HG03520 (cell line): ENCODE measurements at regions not wholly inside any gene's neighbourhood (a gene's known extent, or its start where the extent isn't known, plus 50 kb on each side); places are given as distances from the start of the nearest gene placed in this dataset.

Experiments used
- ATAC-seq: cut with Tn5 transposase; IDR thresholded peaks from one replicate; pipeline ENCODE4 v1.9.1; 2021; ENCODE audit warnings: mild to moderate bottlenecking, moderate library complexity; ENCODE audit not compliant: unreplicated experiment

DNA sequence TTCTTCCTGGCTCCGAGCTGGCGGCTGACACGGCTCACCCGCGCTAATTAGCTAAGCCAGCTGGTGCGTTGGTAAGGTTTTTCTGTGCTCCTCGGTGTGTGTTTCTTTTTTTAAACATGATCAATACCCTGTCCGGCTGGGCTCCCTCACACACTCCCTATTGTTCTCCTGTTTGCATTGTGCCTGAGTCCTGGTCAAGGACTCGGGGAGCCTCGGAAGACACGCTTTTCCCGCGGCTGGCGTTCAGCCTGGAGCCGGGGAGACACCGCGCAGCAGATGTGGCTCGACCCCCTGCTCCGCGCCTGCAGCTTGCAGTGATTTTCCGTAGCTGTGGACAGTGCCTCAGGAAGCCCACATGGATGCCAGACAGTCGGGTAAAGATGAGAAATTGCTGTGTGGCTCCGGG, 454.9 kb upstream of the CADM1 start:
- ATAC-seq, result no peak

DNA sequence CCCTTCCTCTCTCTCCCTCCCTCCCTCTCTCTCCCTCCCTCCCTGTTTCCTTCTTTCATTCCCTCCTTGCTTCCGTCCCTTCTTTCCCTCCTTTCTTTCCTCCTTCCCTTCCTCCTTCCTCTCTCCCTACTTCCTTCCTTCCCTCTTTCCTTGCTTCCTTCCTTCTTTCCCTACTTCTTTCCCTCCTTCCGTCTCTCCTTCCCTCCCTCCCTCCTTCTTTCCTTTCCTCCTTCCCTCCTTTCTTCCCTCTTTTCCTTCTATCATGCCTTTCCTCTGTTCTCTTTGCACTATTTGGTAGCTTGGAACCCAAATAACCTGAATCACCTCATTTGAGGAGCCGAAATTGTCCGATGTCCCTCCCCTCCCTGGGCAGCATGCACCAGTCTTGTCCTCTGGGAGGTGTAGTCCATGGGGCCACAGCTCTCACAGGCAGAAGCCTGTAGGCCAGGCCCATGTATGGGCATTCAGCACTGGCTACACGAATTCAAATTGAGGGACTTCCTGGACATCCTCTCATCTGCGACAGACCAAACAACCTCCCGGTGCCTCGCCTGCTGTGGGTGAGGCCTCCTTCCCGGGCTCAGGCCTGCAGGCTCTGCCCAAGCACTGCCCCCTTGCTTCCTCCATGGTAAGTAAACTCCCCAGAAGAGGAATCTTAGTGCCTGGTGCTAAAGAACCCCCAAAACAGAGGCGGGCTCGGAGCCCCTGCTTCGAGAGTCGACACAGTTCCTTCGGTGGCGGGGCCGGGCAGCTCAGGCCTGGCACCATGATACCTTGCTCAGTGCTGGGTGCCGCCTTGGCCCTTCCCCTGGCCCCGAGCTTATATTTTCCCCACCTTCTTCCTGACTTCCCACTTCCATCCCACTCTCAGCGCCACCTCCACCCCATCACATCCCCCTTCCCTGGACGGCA, 454.1 kb upstream of the CADM1 start:
- ATAC-seq, result no peak

DNA sequence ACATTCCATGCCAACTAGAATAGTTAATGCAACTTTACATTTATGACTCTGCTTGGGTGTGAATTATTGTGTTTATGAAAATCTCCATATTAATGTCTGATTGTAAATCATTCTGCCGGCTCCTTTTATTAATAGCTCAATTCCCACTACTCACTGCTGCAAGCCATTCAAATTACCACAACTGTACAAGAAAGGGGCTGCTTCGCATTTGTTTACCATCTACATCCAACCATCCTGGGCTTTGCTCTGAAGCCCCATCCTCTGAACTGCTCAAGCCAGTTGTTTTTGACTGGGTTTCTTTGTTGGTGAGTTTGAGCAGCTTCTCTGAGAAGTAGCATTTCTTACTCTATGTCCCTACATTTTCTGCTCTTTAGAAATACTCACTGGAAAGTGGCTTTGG, 451.6 kb upstream of the CADM1 start:
- no peak for ATAC-seq

DNA sequence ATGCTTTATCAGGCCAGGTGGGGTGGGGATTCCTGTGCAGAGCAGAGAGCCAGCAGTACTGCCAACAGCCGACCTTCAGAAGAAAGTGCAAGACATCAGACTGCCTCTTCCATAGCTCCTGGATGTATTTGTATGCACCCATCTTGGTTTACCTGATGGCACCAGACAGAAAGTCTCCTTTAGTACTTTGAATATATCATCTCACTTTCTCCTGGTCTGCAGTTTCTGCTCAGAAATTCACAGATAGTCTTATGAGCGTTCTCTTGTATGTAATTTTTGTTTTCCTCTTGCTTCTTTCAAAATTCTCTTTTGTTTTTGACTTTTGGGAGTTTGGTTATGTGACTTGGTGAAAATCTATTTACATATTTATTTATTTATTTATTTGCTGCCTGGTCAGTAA, 446.4 kb upstream of the CADM1 start:
- no peak for ATAC-seq

DNA sequence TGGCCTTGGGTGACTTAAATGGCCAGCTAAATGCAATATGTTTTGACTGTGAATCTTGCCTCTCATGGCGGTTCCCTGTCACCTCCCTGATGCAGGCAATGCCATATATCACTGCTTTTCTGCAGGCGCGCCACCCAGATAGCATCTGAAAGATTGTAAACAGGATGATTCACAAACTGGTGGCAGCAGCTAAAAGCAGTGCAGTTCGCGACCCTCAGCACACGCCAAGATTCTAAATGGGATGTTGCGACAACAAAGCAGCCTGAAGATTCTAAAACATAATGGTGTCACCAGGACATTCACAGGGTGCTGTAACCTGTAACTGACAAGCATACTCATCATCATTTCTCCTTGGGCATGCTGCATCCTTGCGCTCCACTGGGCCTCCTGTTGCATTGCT, 440.4 kb upstream of the CADM1 start:
- ATAC-seq, result no peak

DNA sequence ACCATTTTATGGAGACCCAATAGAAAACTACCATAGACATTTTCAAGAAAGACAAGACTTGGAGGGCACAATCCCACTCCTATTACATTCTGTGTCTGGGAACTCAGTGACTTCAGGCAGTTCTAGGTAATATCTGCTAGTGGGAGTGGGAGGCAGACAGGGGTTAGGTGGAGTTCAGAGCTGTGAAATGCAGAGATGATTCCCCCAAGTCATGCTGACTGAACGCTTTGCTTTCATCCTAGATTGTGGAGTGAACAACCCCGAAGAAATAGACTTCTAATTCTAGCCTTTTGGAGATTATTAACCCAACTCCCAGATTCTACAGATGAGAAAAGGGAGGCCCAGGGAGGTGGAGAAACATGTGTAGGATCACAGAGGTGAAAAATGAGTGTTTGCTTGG, 437.8 kb upstream of the CADM1 start:
- ATAC-seq, result no peak

DNA sequence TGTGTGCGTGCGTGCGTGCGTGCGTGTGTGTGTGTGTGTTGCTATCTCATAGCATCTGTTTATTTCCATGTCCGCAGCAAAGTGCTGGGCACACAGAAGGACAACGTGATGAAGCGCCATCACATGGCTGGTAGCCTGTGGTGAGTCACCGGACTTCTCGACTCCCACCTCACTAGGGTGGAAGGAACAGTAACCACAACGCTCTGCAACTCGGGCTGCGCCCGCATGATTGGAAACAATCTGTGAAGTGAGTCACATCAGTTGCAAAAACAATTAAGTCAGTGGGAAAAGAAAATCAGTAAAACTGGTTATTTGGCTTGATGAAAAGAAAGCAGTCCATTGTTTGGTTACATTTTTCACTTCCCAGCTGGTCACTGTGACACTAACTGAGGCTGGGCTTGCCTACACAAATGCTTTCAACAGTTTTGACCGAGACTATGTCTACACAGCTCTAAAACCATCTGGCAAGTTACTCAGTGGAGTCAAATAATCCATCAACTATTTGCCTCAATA, 437.3 kb upstream of the CADM1 start:
- ATAC-seq, result no peak

DNA sequence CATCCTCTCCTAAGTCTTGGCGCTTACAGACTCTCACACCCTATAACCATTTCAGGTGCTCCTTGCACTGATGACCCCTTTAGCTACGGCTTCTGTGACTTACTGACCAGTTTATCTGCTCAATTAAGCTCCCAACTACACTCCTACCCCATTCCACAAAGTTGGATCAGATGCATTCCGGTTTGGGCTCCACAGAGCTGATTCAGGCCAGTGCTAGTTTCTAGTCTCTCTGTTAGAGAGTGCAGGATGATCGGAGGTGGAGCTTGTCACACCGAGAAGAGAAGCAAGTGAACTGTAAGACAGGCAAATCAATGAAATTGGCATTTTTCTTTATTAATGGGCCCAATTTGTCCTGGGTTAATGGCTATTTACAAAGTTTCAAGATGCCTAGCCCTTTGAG, 436.8 kb upstream of the CADM1 start:
- ATAC-seq, result no peak

DNA sequence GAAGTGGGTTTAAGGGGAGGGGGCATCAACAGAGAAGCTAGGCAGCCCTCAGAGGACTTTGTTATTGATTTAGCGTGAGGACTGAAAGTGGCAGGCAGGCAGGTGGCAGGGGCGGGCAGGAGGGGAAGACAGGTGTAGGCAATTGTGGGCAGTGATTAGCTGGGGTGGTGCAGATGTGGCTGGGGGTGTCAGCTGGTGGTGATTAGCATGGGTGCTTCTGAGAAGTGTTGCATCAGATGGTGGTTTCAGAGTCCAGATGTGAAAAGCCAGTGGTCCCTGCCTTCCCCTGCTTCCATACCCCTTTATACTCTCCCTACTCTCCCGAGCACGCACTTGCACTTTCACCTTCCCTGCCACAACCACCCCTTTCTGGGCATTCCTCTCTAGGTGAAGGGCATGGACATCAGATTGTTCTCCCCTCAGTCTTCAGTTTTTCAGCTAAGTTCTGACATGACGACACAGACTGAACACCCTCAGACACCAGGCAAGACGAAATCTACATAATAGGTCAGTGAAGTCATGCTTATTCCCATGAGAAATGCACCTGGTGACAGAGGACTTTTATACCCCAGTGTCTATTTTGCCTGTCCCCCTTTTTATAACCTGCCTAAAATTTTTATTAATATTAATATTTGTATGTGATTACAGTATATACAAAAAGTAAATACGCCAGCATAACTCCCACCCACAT, 435.7 kb upstream of the CADM1 start:
- no peak for ATAC-seq

DNA sequence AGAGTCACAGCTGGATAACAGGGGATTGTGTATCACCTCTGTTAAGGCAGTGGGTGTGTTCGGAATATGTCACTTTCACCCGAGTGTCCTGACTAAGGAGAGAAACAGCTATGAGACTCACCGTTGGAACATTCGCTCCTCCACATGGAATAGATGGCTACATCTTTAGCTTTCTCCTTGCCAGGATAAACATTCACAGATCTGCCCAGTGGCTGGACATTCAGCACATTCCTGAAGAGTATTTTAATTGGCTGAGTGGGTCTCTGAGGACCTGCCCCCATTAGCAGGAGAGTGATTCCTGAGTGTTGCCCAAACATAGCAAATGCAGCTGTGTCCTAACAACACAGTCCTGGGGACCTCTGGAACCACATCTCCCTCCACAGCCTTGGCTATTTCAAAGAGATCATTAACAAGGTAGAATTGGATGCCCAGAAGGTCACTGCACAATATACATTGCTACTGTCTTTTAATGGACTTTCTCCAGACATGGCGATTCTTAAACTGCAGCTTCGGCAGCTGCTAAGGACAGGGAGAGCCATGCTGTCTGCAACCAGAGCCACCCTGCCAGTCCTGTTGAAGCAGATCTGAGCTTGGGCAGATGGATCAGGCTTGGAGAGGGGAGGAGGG, 435.0 kb upstream of the CADM1 start:
- ATAC-seq, result no peak

DNA sequence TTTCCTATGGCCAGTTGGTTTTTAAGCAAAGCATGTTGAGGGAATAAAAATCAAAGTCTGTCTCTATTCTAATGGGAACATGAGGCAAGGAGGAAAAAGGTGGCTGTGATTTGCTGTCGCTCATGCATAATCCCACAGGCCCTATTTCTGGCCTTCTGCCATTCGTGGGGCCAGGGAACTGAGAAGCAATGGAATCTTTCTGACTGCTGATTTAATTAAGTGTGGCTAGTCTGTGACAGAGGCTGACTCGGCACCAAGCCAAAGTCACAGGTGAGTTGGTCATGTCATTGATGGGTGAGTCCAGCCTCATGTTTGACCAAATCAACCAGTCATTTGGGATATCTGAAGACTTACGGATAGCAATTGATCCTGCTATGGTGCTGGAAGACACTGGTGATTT, 429.3 kb upstream of the CADM1 start:
- no peak for ATAC-seq

DNA sequence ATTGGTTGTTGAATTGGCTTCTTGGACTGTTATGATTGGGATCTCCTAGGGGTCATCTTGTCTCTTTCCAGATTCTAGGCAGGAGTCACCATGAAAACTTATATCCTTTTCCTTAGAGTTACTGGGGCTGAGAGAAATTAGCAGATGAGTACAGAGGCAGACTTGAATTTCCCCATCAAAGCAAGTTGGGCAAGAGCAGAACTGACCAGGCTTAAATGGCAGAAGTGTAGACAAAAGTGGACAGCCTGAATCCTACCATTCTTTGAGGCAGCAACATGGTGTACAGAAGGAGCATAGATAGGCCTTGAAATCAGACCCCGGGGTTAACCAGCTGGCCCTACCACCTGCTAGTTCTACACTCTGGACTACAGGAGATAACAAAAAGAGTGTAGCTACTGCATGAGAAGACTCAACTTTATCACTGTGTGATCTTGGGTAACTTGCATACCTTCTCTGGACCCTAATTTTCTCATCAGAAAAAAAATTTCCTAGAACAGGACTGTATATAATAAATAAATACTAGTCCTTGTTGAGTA, 427.4 kb upstream of the CADM1 start:
- no peak for ATAC-seq

DNA sequence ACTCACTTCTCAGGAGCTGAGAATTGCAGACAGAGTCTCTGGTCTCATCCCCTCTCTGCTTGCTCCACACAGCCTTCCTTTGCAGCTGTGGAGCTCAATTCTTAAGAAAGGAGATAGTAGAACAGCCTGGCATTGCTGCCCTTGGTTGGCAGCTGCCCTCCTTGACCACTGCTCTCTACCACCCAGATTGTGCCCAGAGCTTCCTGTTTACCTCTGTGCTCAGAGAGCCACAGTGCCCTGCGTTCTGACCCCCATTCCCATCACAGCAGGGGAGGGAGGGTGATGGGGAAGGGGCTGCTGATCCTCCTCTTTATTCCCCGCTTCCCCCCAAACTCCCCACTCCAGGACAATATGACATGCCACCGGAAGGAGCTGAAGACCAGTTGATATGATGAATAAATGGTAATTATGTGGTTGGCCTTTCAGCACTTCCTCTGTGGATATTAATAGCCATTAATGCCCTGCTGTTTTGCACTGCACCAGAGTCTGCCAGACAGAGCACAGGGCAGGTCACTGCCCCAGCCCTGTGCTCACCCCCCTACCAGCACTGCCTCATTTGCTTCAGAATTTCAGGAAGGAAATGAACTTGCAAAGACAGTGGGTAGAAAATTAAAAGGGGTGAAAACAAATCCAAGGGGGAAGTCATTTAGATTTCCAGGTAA, 426.8 kb upstream of the CADM1 start:
- ATAC-seq, result no peak

DNA sequence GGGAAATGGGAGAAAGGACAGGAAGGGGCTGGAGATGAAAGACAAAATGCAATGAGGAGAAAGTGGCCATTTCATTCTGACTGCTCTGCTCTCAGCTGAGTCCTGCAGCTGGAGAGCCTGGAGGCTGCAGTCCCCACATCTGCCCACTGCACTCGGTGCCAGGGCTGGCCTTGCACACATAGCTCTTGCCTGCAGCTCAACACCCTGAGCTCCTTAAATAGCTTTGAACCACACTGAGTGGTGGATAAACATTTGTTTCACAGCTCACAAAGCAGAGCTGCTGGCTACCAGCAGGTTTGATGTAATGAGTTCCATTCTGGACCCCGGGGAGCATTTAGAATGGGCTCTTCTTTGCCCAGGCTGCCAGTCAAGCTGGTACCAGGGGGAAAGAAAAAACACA, 426.1 kb upstream of the CADM1 start:
- no peak for ATAC-seq

DNA sequence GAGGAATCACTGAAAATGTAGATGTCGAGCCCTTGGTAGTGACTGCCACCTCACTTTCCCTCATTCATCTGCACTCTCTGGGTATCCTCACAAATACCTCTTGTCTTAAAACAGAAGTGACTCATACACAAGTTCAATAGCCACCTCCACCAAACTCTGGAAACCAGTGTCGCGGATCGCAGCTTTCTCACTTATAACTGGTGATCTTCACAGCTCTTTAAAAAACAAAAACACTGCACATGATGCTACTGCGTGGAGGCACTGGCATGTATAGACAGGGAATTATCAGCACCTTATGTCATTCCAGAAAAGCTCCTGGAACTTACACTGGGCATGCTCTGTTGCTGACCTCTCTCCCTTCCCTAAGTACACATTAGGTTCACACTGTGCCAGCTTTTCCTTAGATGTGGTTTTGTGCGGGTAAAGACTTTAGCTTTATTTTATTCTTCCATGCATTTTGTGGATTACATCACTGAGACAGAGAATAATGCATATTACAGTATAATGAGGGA, 425.5 kb upstream of the CADM1 start:
- no peak for ATAC-seq

DNA sequence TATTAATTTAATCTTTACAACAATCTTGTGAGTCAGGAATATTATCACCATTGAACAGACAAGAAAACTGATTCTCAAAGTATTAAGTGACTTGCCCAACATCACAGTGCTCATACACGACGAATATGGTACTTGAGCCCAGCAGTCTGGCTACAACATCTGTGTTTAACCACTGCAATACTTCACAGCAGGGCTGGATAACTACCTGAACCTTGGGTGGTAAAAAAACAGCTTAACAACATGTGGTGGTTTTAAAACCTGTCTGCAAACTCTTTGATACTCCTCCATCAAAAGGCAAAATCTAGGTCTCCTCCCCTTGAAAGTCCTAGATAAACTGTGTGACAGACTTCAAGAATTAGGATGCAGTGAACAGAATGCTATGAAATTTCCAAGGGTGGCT, 424.6 kb upstream of the CADM1 start:
- ATAC-seq, result no peak

DNA sequence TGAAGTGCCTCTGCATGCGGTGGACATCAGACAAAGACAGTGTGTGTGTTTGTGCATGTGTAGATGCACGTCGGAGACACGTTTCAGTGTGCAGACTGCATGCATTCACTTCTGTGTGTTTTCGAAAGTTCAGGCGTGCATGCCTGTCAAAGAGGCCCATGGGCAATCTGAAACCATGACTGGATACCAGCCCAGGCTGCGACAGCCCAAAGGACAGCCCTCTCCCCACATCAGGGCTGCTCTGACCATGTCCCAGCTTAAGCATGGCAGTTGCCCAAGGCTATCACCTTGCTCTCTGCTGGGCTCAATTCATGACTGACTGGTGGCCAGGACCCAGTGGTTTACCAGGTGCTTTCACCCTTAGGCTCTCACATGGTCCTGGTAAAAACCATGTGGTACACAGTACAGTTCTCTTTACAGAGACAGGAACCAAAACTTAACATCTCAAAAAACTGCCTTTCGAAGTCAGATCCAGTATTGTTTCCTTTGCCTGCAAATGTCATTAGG, 423.7 kb upstream of the CADM1 start:
- no peak for ATAC-seq

DNA sequence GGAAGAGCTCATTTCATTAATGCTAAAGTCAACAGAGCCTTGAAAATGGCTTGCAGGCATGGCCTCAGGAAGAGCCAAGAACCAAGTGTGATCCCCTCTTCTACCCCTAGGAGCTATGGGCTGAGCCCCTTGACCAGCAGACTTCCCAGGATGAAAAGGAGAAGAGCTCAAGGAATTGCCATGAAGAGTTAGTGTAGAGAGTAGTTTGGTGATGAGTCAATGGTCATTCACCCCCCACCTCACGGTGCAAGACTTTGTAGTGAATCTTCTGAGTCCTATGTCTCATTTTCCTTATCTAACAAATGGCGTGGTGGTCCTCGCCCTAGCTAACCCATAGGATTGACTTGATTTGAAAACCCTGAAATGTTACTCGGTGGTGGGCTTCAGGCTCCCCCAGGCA, 422.4 kb upstream of the CADM1 start:
- no peak for ATAC-seq

DNA sequence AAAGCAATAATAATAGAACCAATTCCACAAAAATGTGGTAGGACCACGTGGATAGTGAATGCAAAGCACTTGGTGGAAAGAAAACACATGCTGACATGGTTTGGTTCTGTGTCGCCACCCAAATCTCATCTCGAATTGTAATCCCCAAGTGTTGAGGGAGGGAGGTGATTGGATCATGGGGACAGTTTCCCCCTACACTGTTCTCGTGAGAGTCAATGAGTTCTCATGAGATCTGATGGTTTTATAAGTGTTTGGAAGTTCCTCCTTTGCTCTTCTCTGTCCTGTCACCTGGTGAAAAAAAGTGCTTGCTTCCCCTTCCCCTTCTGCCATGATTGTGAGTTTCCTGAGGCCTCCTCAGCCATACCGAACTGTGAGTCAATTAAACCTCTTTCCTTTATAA, 421.9 kb upstream of the CADM1 start:
- ATAC-seq, result no peak

DNA sequence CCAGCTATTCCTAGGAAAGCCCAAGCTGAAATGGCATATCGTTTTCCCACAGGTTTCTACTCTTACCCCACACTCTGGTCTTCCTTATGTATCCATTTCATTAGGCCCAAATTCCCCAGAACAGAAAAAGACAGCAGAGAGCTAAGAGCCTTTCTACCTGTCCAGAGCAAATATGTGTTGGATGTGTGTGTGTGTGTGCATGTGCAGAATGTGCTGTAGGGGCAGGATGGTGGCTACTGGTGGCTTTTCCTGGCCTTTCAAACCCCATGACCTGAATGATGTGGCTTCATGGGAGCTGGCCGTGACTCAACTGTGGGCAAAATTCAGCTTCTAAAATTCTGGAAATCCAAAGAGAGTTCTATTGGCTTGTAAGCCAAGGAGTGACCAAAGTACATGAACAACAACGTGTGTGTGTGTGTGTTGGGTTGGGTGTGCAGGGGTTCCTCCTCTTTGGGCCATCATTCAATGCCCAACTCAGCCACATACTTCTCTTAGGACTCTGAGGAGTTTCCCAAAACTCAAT, 421.4 kb upstream of the CADM1 start:
- ATAC-seq, result no peak
